Stomach (tissue), 4 donors: ENCODE measurements at regions not wholly inside any gene's neighbourhood (a gene's known extent, or its start where the extent isn't known, plus 50 kb on each side); places are given as distances from the start of the nearest gene placed in this dataset.

Experiments
- POLR2A ChIP-seq, 4 donors: fragments of 450-650 bp; IDR thresholded peaks; one replicate each; pipeline ENCODE4 v1.6.1; 2016; ENCODE audit warnings: antibody characterized with exemption in 4 of 4, control low read depth in 2 of 4, mild to moderate bottlenecking in 1 of 4, moderate library complexity in 1 of 4
- POLR2AphosphoS5 ChIP-seq, 3 donors: sonication (generic); formaldehyde crosslinking; IDR thresholded peaks; one replicate each; pipeline ENCODE4 v1.6.1; 2016; ENCODE audit warnings: antibody characterized with exemption in 3 of 3
- TF ChIP-seq, protein P1 (sequence below), 7 experiments: fragments of 450-650 bp in 4 of 7; fragments of 200-600 bp in 3 of 7; sonication (generic) in 3 of 7; IDR thresholded peaks; one replicate each; pipeline ENCODE4 v1.5.1; 2016 to 2019; ENCODE audit warnings: antibody characterized with exemption in 7 of 7, control low read depth in 2 of 7, mild to moderate bottlenecking in 1 of 7

DNA sequence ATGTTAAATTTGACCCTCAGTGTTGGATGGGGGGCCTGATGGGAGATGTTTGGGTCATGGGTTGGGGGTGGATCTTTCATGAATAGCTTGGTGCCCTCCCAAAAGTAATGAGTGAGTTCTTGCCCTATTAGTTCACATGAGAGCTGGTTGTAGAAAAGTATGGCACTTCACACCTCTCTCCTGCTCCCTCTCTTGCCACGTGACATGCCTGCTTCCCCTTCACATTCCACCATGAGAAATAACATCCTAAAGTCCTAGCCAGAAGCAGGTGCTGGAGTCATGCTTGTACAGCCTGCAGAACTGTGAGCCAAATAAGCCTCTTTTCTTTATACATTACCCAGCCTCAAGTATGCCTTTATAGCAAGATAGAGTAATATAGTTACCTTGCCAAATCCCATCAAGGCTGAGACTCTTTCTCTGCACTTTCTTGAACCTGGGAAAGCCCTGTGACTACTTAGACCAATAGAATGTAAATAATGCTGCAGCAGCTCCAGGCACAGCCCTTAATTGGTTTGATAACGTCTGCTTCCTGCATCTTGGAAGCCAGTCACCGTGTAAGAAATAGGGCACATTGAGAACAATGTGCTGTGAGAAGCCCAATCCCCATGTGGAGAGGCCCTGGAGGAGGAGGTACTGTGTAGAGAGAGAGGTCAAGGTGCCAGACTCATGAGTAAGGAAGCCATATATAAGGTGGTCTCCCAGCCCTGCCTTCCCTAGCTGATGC lies 88.0 kb upstream of the NAMPT start:
- TF ChIP-seq, protein P1, sequence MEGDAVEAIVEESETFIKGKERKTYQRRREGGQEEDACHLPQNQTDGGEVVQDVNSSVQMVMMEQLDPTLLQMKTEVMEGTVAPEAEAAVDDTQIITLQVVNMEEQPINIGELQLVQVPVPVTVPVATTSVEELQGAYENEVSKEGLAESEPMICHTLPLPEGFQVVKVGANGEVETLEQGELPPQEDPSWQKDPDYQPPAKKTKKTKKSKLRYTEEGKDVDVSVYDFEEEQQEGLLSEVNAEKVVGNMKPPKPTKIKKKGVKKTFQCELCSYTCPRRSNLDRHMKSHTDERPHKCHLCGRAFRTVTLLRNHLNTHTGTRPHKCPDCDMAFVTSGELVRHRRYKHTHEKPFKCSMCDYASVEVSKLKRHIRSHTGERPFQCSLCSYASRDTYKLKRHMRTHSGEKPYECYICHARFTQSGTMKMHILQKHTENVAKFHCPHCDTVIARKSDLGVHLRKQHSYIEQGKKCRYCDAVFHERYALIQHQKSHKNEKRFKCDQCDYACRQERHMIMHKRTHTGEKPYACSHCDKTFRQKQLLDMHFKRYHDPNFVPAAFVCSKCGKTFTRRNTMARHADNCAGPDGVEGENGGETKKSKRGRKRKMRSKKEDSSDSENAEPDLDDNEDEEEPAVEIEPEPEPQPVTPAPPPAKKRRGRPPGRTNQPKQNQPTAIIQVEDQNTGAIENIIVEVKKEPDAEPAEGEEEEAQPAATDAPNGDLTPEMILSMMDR (IDR thresholded peaks at IDR 0.05) = no peak
- TF ChIP-seq POLR2AphosphoS5 (IDR thresholded peaks at IDR 0.05) (no peak), POLR2A (IDR thresholded peaks at IDR 0.05) (no peak)
